Liver (tissue), 3 donors: ENCODE measurements at regions not wholly inside any gene's neighbourhood (a gene's known extent, or its start where the extent isn't known, plus 50 kb on each side); places are given as distances from the start of the nearest gene placed in this dataset.

Experiments used
- CTCF ChIP-seq: fragments of 150-350 bp; IDR thresholded peaks from 2 replicates; pipeline ENCODE4 v1.5.1; 2017; ENCODE audit warnings: improper control_type of control experiment, low read depth, low read length; ENCODE audit not compliant: missing input control
- RAD21 ChIP-seq, 2 donors: IDR thresholded peaks; 2 replicates each; pipeline ENCODE4 v1.6.1; 2016; ENCODE audit warnings: antibody characterized with exemption in 2 of 2, mild to moderate bottlenecking in 2 of 2
- ZBTB33 ChIP-seq: IDR thresholded peaks from 2 replicates; pipeline ENCODE4 v1.6.1; 2016; ENCODE audit warnings: antibody characterized with exemption
- TF ChIP-seq, protein P1 (sequence below): IDR thresholded peaks from 2 replicates; pipeline ENCODE4 v1.6.1; 2016; ENCODE audit warnings: antibody characterized with exemption
- TF ChIP-seq, protein P2 (sequence below): IDR thresholded peaks from 2 replicates; pipeline ENCODE4 v1.6.1; 2016; ENCODE audit warnings: antibody characterized with exemption, mild to moderate bottlenecking
- donor health status: healthy.
- donor health status: healthy.

DNA sequence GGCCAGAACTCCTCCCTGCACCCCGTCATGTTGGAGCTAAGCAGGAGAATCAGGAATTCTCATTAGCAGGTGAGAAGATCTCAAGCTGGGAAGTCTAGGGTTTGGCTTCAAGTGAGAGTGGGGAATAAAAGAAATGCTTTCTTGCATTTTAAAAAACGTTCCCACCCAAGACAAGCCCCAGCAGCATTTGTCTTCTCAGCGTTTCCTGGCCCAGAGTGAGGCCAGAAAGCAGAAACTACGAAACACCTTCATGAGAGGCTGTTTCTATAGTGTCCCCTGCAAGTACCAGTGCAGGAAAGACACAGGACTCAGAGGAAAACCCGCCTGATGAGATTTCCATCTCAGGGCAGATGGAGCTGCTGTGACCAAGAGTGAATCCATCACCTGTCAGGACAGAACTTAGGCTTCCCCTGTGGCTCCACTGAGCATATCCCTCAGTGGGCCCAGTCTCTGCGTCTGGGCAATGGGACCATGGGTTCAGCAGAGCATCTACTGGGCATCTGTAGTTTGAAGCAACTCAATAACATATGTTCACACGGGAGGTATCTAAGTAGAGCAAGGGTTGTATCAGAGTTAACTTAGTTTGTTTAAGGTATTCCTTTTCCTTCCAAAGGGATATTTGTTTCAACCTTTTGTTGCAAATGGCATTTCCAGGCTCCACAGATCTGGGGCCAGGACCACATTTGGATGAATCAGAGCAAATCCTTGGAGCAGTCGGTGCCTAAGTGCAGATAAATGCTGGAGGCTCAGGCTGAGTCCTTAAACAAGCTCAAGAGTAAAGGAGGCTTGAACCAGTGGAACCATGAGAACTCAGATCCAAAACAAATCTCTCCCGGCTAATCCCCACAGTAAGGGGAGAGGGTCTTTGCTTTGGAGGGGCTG lies 548.3 kb downstream of the MIAT start:
- TF ChIP-seq, protein P1, sequence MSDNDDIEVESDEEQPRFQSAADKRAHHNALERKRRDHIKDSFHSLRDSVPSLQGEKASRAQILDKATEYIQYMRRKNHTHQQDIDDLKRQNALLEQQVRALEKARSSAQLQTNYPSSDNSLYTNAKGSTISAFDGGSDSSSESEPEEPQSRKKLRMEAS = no peak
- TF ChIP-seq RAD21 (IDR thresholded peaks at IDR 0.05) (no peak), ZBTB33 (no peak), CTCF (no peak)
- TF ChIP-seq, protein P2, sequence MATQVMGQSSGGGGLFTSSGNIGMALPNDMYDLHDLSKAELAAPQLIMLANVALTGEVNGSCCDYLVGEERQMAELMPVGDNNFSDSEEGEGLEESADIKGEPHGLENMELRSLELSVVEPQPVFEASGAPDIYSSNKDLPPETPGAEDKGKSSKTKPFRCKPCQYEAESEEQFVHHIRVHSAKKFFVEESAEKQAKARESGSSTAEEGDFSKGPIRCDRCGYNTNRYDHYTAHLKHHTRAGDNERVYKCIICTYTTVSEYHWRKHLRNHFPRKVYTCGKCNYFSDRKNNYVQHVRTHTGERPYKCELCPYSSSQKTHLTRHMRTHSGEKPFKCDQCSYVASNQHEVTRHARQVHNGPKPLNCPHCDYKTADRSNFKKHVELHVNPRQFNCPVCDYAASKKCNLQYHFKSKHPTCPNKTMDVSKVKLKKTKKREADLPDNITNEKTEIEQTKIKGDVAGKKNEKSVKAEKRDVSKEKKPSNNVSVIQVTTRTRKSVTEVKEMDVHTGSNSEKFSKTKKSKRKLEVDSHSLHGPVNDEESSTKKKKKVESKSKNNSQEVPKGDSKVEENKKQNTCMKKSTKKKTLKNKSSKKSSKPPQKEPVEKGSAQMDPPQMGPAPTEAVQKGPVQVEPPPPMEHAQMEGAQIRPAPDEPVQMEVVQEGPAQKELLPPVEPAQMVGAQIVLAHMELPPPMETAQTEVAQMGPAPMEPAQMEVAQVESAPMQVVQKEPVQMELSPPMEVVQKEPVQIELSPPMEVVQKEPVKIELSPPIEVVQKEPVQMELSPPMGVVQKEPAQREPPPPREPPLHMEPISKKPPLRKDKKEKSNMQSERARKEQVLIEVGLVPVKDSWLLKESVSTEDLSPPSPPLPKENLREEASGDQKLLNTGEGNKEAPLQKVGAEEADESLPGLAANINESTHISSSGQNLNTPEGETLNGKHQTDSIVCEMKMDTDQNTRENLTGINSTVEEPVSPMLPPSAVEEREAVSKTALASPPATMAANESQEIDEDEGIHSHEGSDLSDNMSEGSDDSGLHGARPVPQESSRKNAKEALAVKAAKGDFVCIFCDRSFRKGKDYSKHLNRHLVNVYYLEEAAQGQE = no peak
